Neural progenitor cell (in vitro differentiated cells): ENCODE measurements at regions not wholly inside any gene's neighbourhood (a gene's known extent, or its start where the extent isn't known, plus 50 kb on each side); places are given as distances from the start of the nearest gene placed in this dataset.

Source experiments
- EZH2phosphoT487 ChIP-seq: fragments of 200-600 bp; sonication (generic); IDR thresholded peaks from 2 replicates; pipeline ENCODE4 v1.6.1; 2017; ENCODE audit warnings: antibody characterized with exemption
- TF ChIP-seq, protein P1 (sequence below): fragments of 200-600 bp; sonication (generic); IDR thresholded peaks from 2 replicates; pipeline ENCODE4 v1.5.1; 2017; ENCODE audit warnings: antibody characterized with exemption, mild to moderate bottlenecking

DNA sequence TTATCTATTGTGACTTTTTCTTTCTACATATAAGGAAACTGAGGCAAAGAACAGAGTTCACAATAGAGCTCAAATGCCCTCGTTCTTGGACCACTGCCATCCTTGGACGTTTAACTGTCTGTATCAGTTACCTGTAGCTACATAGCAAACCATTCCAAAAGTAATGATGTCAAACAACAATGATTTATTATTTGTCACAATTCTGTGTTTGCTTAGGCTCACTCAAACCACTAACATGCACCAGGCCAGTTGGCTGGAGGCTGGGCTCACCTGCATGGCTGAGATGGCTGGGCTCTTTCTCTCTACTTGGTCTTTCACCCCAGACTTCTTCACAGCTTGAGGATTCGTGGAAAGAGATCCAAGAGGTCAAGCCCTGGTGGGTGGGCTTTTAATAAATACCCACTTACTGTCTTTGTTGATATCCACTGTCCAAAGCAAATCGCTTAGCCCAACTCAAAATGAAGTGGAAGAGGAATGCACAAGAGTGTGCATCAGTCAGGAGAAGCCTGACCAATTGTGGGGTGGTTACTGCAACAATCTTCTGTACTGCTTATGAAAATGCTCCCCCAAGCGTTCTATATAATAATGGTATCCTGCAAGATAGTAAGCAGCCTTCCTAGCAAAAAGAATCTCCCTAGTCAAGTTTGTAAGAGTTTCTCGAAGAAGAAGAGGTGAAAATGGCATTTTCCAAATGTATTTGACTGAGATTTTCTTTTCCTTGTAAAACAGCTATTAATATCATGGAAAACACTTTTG, 163.5 kb upstream of the NT5C1B start:
- TF ChIP-seq, protein P1, sequence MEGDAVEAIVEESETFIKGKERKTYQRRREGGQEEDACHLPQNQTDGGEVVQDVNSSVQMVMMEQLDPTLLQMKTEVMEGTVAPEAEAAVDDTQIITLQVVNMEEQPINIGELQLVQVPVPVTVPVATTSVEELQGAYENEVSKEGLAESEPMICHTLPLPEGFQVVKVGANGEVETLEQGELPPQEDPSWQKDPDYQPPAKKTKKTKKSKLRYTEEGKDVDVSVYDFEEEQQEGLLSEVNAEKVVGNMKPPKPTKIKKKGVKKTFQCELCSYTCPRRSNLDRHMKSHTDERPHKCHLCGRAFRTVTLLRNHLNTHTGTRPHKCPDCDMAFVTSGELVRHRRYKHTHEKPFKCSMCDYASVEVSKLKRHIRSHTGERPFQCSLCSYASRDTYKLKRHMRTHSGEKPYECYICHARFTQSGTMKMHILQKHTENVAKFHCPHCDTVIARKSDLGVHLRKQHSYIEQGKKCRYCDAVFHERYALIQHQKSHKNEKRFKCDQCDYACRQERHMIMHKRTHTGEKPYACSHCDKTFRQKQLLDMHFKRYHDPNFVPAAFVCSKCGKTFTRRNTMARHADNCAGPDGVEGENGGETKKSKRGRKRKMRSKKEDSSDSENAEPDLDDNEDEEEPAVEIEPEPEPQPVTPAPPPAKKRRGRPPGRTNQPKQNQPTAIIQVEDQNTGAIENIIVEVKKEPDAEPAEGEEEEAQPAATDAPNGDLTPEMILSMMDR: no peak
- TF ChIP-seq EZH2phosphoT487: no peak
